Keratinocyte (primary cell): ENCODE measurements at regions not wholly inside any gene's neighbourhood (a gene's known extent, or its start where the extent isn't known, plus 50 kb on each side); places are given as distances from the start of the nearest gene placed in this dataset.

ENCODE experiments used
- DNase-seq: peaks from one replicate; pipeline ENCODE4 v3.0.0-alpha.2; 2011; ENCODE audit warnings: low read depth, missing footprints, low spot score
- FAIRE-seq: peaks from 2 replicates; lab custom pipeline; 2011; peaks lifted over from hg19 to GRCh38; lab: Jason Lieb, UNC
- H2AFZ ChIP-seq: 2 replicates; pipeline ENCODE4 v1.6.0; 2012; ENCODE audit warnings: low read length, control low read depth, inconsistent platforms; ENCODE audit not compliant: control insufficient read depth
- H3K27ac ChIP-seq: 2 replicates; pipeline ENCODE4 v1.5.1; 2011; ENCODE audit warnings: low read length; ENCODE audit not compliant: control insufficient read depth, insufficient read depth
- H3K27me3 ChIP-seq: 3 replicates; pipeline ENCODE4 v1.6.0; 2011; ENCODE audit warnings: low read length; ENCODE audit not compliant: control insufficient read depth, insufficient read depth; ENCODE audit errors: extremely low read depth
- H3K36me3 ChIP-seq, 2 experiments: 2 replicates in 1 of 2; 3 replicates in 1 of 2; pipeline ENCODE4 v1.5.1; 2011; ENCODE audit warnings: low read length in 2 of 2, mild to moderate bottlenecking in 1 of 2; ENCODE audit not compliant: control insufficient read depth in 2 of 2, insufficient read depth in 2 of 2; ENCODE audit errors: extremely low read depth in 1 of 2
- H3K4me1 ChIP-seq: 3 replicates; pipeline ENCODE4 v1.5.1; 2011; ENCODE audit warnings: low read length; ENCODE audit not compliant: control insufficient read depth, insufficient read depth; ENCODE audit errors: extremely low read depth
- H3K4me2 ChIP-seq: 3 replicates; pipeline ENCODE4 v1.6.0; 2011; ENCODE audit warnings: low read depth, low read length; ENCODE audit not compliant: control insufficient read depth, insufficient read depth; ENCODE audit errors: extremely low read depth
- H3K4me3 ChIP-seq, 3 experiments: fragments of 200-600 bp in 1 of 3; sonication (generic) in 1 of 3; 2 replicates in 2 of 3; 3 replicates in 1 of 3; pipeline ENCODE4 v1.5.1; 2011 to 2016; ENCODE audit warnings: low read length in 3 of 3, mild to moderate bottlenecking in 3 of 3, control low read depth in 2 of 3, inconsistent platforms in 1 of 3, low read depth in 1 of 3, mixed read lengths in 1 of 3, mixed run types in 1 of 3, moderate library complexity in 1 of 3; ENCODE audit not compliant: control insufficient read depth in 2 of 3, insufficient read depth in 2 of 3; ENCODE audit errors: extremely low read depth in 1 of 3
- H3K79me2 ChIP-seq: 2 replicates; pipeline ENCODE4 v1.6.0; 2012; ENCODE audit warnings: low read length; ENCODE audit not compliant: control insufficient read depth, insufficient read depth
- H3K9ac ChIP-seq: 3 replicates; pipeline ENCODE4 v1.6.0; 2011; ENCODE audit warnings: low read length; ENCODE audit not compliant: control insufficient read depth, insufficient read depth; ENCODE audit errors: extremely low read depth
- H3K9me1 ChIP-seq: 3 replicates; pipeline ENCODE4 v1.6.0; 2011; ENCODE audit warnings: low read length; ENCODE audit not compliant: control insufficient read depth, insufficient read depth; ENCODE audit errors: extremely low read depth
- H3K9me3 ChIP-seq: 2 replicates; pipeline ENCODE4 v1.5.1; 2012; ENCODE audit warnings: low read depth, low read length; ENCODE audit not compliant: control insufficient read depth
- H4K20me1 ChIP-seq: 3 replicates; pipeline ENCODE4 v1.6.0; 2011; ENCODE audit warnings: low read length; ENCODE audit not compliant: control insufficient read depth, insufficient read depth; ENCODE audit errors: extremely low read depth
- EZH2 ChIP-seq: IDR thresholded peaks from one replicate; pipeline ENCODE4 v1.6.1; 2012; ENCODE audit warnings: inconsistent platforms, mild to moderate bottlenecking, low read length, moderate library complexity
- dilution Hi-C: fragments of 300-500 bp; cut with MboI; formaldehyde crosslinking; loops from one replicate; pipeline ENCODE4 v1.7.0; 2020; ENCODE audit warnings: low sequenced_read_pairs; ENCODE audit not compliant: extremely low pct_ligation_motif_present
- TF ChIP-seq, protein P1 (sequence below), 3 experiments: IDR thresholded peaks in 1 of 3; conservative IDR thresholded peaks in 1 of 3; optimal IDR thresholded peaks in 1 of 3; 2 replicates in 2 of 3; 3 replicates in 1 of 3; pipeline versions ENCODE3 to v1.5.1; 2011; ENCODE audit warnings: low read length in 3 of 3, mild to moderate bottlenecking in 3 of 3, moderate library complexity in 2 of 3, control low read depth in 1 of 3, inconsistent platforms in 1 of 3; ENCODE audit not compliant: insufficient read depth in 2 of 3; ENCODE audit errors: extremely low read depth in 1 of 3

DNA sequence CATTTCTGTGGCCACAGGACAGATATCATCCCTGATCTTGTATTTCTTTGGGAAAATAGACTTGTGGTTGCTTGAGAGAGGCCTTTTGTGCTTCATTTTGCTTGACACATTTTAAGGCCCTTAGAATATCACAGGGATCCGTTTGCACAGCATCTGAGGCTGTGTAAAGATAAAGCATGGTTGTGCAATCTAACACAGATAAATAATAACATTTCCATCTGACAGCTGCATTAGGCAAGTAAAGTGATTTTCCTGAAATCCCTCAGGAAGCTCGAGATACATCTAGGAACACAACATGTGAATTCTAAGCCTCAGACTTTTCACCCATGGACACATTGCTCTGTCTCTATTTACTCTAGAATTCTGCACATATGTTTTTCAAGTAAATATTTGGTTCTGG is 212.8 kb upstream of the ADAMTSL1 start:
- DNase-seq, result no peak

DNA sequence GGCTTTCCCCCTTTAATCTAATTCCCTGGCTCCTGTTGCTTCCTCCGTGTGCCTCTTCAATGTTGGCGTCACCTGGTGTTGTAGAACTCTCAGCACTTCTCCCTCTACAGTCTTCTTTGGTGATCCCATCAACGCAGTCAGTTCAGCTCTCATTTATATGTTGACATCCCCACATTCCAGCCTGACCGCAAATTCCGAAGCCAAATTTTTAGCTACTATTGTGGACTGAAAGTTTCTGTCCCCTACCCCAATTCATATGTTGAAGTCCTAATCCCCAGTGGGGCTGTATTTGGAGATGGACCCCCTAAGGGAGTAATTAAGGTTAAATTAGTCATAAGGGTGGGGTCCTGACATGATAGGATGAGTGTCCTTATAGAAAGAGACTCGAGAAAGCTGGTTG is 210.6 kb upstream of the ADAMTSL1 start:
- H3K9ac ChIP-seq, result no peak overlapping the region
- H3K9me1 ChIP-seq, result no peaks in the 10 kb centered on the region
- no peaks in the 10 kb centered on the region for H4K20me1 ChIP-seq
- H3K9me3 ChIP-seq, result no peaks in the 10 kb centered on the region
- no peak overlapping the region for H3K27ac ChIP-seq
- no peaks in the 10 kb centered on the region for H3K79me2 ChIP-seq
- FAIRE-seq (no peak), DNase-seq (no peak)
- dilution Hi-C loops, result no loop called here
- H3K4me3 ChIP-seq, result no peak overlapping the region
- no peaks in the 10 kb centered on the region for H3K27me3 ChIP-seq
- H2AFZ ChIP-seq, result no peak overlapping the region
- H3K36me3 ChIP-seq, result no peaks in the 10 kb centered on the region
- no peak overlapping the region for H3K4me2 ChIP-seq
- peaks cover 7% of the 10 kb centered on the region for H3K4me1 ChIP-seq
- TF ChIP-seq, protein P1, sequence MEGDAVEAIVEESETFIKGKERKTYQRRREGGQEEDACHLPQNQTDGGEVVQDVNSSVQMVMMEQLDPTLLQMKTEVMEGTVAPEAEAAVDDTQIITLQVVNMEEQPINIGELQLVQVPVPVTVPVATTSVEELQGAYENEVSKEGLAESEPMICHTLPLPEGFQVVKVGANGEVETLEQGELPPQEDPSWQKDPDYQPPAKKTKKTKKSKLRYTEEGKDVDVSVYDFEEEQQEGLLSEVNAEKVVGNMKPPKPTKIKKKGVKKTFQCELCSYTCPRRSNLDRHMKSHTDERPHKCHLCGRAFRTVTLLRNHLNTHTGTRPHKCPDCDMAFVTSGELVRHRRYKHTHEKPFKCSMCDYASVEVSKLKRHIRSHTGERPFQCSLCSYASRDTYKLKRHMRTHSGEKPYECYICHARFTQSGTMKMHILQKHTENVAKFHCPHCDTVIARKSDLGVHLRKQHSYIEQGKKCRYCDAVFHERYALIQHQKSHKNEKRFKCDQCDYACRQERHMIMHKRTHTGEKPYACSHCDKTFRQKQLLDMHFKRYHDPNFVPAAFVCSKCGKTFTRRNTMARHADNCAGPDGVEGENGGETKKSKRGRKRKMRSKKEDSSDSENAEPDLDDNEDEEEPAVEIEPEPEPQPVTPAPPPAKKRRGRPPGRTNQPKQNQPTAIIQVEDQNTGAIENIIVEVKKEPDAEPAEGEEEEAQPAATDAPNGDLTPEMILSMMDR (optimal IDR thresholded peaks at IDR 0.05 in 1 of 3, IDR thresholded peaks at IDR 0.05 in 1 of 3, conservative IDR thresholded peaks at IDR 0.05 in 1 of 3; ENCODE audit: extremely low read depth in 1 of 3, insufficient read depth in 2 of 3, low read length in 3 of 3), result no peak
- no peak for TF ChIP-seq EZH2

More for the DNA sequence above, 212.8 kb upstream of the ADAMTSL1 start:
- TF ChIP-seq EZH2, result no peak
- TF ChIP-seq, protein P1 (optimal IDR thresholded peaks at IDR 0.05 in 1 of 3, IDR thresholded peaks at IDR 0.05 in 1 of 3, conservative IDR thresholded peaks at IDR 0.05 in 1 of 3; ENCODE audit: extremely low read depth in 1 of 3, insufficient read depth in 2 of 3, low read length in 3 of 3), result no peak
- Histone ChIP-seq H3K4me2 (no peak overlapping the region), H3K79me2 (no peaks in the 10 kb centered on the region), H3K4me3 (no peak overlapping the region), H4K20me1 (no peaks in the 10 kb centered on the region), H3K9ac (no peak overlapping the region), H3K27ac (no peak overlapping the region), H2AFZ (no peak overlapping the region), H3K36me3 (no peaks in the 10 kb centered on the region), H3K27me3 (no peaks in the 10 kb centered on the region), H3K4me1 (peaks cover 8% of the 10 kb centered on the region), H3K9me1 (no peaks in the 10 kb centered on the region), H3K9me3 (no peaks in the 10 kb centered on the region)
- peak; percentile 59 for FAIRE-seq
- dilution Hi-C loops, result no loop called here
